ENCODE measurements at regions not wholly inside any gene's neighbourhood (a gene's known extent, or its start where the extent isn't known, plus 50 kb on each side); places are given as distances from the start of the nearest gene placed in this dataset.
"Not testable (repeated sequence)": the region's sequence is repeated elsewhere in the genome, so short reads cannot be mapped to it uniquely, and the experiment has no call there.

DNA sequence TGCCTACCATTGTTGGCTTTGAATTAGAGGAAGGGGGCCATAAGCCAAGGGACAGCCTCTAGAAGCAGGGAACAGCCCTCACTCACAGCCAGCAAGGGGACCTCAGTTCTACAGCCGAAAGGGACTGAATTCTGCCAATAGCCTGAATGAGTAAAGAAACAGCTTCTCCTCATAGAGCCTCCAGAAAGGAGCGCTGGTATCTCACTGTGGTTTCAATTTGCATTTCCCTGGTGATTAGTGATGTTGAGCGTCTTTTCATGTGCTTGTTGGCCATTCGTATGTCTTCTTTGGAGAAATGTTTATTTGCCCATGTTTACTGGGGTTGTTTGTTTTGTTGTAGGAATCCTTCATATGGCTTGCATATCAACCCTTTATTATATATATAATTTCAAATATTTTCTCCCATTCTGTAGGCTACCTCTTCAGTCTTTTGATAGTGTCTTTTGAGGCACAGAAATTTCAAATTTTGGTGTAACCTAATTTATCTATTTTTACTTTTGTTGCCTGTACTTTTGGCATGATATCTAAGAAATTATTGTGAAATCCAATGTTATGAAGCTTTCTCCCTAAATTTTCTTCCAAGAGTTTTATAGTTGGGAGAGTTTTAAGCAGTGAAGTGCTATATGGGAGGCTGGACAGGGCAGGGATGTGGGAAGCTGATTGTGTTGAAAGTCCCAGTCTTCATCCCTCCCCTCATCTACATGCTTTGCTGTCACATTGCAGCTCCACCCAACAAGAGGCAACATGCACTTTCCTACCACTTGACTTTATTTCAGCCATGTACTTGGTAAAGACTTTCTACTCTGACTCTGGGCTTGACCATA lies 57.1 kb upstream of the GPCPD1 start:
- Histone ChIP-seq H3K27ac (ENCODE audit: low read depth, low read length) (no peak overlapping the region), H3K9me3 (ENCODE audit: low read length) (no peaks in the 10 kb centered on the region), H3K27me3 (ENCODE audit: insufficient read depth, low read length, poor library complexity, severe bottlenecking) (no peaks in the 10 kb centered on the region), H3K4me1 (ENCODE audit: insufficient read depth, low read length) (no peaks in the 10 kb centered on the region), H3K36me3 (ENCODE audit: insufficient read depth, low read length) (no peaks in the 10 kb centered on the region), H3K4me3 (ENCODE audit: low read length) (no peak overlapping the region)
- DNase-seq, result no peak
- ChIA-PET CTCF (no interaction called here), POLR2A (no interaction called here)
- H3K4me3 Mint-ChIP-seq, result no peak overlapping the region
- no peaks in the 10 kb centered on the region for H3K4me1 Mint-ChIP-seq
- no peak overlapping the region for H3K27ac Mint-ChIP-seq
- no peaks in the 10 kb centered on the region for H3K36me3 Mint-ChIP-seq
- H3K9me3 Mint-ChIP-seq, result no peaks in the 10 kb centered on the region
- H3K27me3 Mint-ChIP-seq, result peaks cover 1 to 5% of the 10 kb centered on the region in 2 donors

DNA sequence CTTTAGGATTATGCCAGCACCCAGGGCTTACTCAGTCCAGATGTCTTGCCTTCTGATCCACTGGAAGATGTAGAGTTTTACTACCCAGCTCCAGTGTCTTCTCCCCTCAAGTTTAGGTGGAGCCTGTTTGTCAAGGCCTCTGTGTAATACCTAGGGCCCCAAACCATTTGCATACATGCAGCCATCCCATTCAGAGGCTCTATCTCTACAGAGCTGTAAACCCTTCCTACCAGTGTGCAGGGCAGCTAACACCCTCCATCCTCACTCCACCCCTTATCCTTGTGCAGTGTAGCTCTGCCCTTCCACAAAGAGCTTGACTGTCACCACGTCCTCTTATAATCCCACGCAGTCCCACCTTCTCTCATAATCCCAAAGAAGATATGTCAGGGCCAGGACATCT lies 54.6 kb upstream of the GPCPD1 start:
- Histone ChIP-seq H3K4me3 (ENCODE audit: low read length) (no peak overlapping the region), H3K27ac (ENCODE audit: low read depth, low read length) (no peak overlapping the region), H3K9me3 (ENCODE audit: low read length) (no peaks in the 10 kb centered on the region), H3K36me3 (ENCODE audit: insufficient read depth, low read length) (no peaks in the 10 kb centered on the region), H3K27me3 (ENCODE audit: insufficient read depth, low read length, poor library complexity, severe bottlenecking) (no peaks in the 10 kb centered on the region), H3K4me1 (ENCODE audit: insufficient read depth, low read length) (no peaks in the 10 kb centered on the region)
- no peaks in the 10 kb centered on the region for H3K36me3 Mint-ChIP-seq
- H3K27ac Mint-ChIP-seq, result peak overlapping the region in 2 of 8 donors; percentile 33 to 69
- no peaks in the 10 kb centered on the region for H3K9me3 Mint-ChIP-seq
- peaks cover 1 to 5% of the 10 kb centered on the region in 2 donors for H3K27me3 Mint-ChIP-seq
- H3K4me1 Mint-ChIP-seq, result no peaks in the 10 kb centered on the region
- no peak overlapping the region for H3K4me3 Mint-ChIP-seq
- no peak for DNase-seq
- CTCF ChIA-PET, result no interaction called here
- POLR2A ChIA-PET, result no interaction called here

DNA sequence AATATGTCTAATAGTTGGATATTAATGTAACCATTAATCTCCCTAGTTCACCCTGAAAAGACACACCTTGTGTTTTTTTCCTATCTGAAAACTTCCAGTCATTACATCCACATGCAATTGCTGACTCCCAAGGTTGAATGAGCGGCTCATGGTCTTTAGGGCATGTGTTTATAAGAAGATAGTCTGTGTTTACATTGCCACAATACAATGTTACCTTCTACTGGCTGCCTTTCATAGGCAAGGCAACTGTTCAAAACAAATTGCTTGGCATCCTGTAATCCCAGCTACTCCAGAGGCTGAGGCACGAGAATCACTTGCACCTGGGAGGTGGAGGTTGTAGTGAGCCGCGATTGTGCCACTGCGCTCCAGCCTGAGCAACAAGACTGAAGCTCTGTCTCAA lies 52.6 kb upstream of the GPCPD1 start:
- no peaks in the 10 kb centered on the region for H3K36me3 Mint-ChIP-seq
- Histone ChIP-seq H3K36me3 (ENCODE audit: insufficient read depth, low read length) (no peaks in the 10 kb centered on the region), H3K4me1 (ENCODE audit: insufficient read depth, low read length) (peaks cover 7% of the 10 kb centered on the region), H3K27me3 (ENCODE audit: insufficient read depth, low read length, poor library complexity, severe bottlenecking) (no peaks in the 10 kb centered on the region), H3K4me3 (ENCODE audit: low read length) (no peak overlapping the region), H3K27ac (ENCODE audit: low read depth, low read length) (no peak overlapping the region), H3K9me3 (ENCODE audit: low read length) (no peaks in the 10 kb centered on the region)
- POLR2A ChIA-PET, result no interaction called here
- H3K4me1 Mint-ChIP-seq, result peaks cover 0 to 4% (median 0%) of the 10 kb centered on the region in 3 donors
- no peak overlapping the region for H3K4me3 Mint-ChIP-seq
- H3K9me3 Mint-ChIP-seq, result no peaks in the 10 kb centered on the region
- H3K27ac Mint-ChIP-seq, result no peak overlapping the region
- no peak for DNase-seq
- CTCF ChIA-PET, result no interaction called here
- no peaks in the 10 kb centered on the region for H3K27me3 Mint-ChIP-seq

DNA sequence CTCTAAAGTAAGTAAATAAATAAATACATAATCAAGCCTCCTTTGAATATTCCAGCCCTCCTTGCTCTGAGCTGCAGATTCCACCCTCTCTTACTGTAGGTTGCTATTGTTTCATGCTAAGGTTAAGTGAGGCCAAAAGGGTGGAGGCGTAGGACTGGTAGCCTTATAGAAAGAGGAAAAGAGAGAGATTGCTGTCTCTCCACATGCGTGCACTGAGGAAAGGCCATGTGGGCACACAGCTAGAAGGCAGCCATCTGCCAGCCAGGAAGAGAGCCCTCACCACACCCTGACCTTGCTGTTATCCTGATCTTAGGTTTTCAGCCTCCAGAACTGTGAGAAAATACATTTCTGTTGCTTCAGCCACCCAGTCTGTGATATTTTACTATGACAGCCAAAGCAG lies 52.0 kb upstream of the GPCPD1 start:
- Mint-ChIP-seq H3K9me3 (no peaks in the 10 kb centered on the region), H3K36me3 (no peaks in the 10 kb centered on the region), H3K27ac (no peak overlapping the region), H3K4me3 (no peak overlapping the region), H3K27me3 (peaks cover 0 to under 1% of the 10 kb centered on the region in 2 donors), H3K4me1 (peaks cover 0 to 4% (median 0%) of the 10 kb centered on the region in 3 donors)
- no peaks in the 10 kb centered on the region for H3K9me3 ChIP-seq (ENCODE audit: low read length)
- no peak for DNase-seq
- H3K27ac ChIP-seq (ENCODE audit: low read depth, low read length), result no peak overlapping the region
- ChIA-PET CTCF (no interaction called here), POLR2A (interaction anchor here (0.7 kb wide), 1 partner anchor 180 kb away, joined by 8 read pairs; no protein-coding TSS in a partner anchor)
- H3K4me3 ChIP-seq (ENCODE audit: low read length), result no peak overlapping the region
- no peaks in the 10 kb centered on the region for H3K27me3 ChIP-seq (ENCODE audit: insufficient read depth, low read length, poor library complexity, severe bottlenecking)
- no peaks in the 10 kb centered on the region for H3K36me3 ChIP-seq (ENCODE audit: insufficient read depth, low read length)
- peaks cover 7% of the 10 kb centered on the region for H3K4me1 ChIP-seq (ENCODE audit: insufficient read depth, low read length)

DNA sequence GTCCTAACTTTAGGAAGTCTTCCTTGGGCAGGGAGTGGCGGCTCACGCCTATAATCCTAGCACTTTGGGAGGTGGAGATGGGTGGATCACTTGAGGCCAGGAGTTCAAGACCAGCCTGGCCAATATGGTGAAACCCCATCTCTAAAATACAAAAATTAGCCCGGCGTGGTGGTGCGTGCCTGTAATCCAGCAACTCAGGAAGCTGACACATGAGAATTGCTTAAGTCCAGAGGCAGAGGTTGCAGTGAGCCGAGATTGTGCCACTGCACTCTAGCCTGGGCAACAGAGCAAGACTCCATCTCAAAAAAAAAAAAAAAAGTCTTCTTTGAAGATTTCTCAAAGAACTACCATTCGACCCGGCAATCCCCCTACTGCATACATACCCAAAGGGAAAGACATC lies 50.0 kb upstream of the GPCPD1 start:
- H3K9me3 ChIP-seq (ENCODE audit: low read length); DNase-seq; H3K4me3 ChIP-seq (ENCODE audit: low read length); H3K9me3 Mint-ChIP-seq; CTCF ChIA-PET; H3K4me1 Mint-ChIP-seq; H3K27me3 ChIP-seq (ENCODE audit: insufficient read depth, low read length, poor library complexity, severe bottlenecking); H3K4me1 ChIP-seq (ENCODE audit: insufficient read depth, low read length); POLR2A ChIA-PET; H3K36me3 ChIP-seq (ENCODE audit: insufficient read depth, low read length); H3K27me3 Mint-ChIP-seq; H3K27ac Mint-ChIP-seq; H3K36me3 Mint-ChIP-seq; H3K27ac ChIP-seq (ENCODE audit: low read depth, low read length); H3K4me3 Mint-ChIP-seq: not testable (repeated sequence)

Measured in CD8-positive, alpha-beta memory T cell (primary cell).